ENCODE measurements at regions not wholly inside any gene's neighbourhood (a gene's known extent, or its start where the extent isn't known, plus 50 kb on each side); places are given as distances from the start of the nearest gene placed in this dataset.
A peak's percentile ranks its signal among the peaks of the same experiment; 100 is the strongest.
"Not testable (repeated sequence)": the region's sequence is repeated elsewhere in the genome, so short reads cannot be mapped to it uniquely, and the experiment has no call there.

DNA sequence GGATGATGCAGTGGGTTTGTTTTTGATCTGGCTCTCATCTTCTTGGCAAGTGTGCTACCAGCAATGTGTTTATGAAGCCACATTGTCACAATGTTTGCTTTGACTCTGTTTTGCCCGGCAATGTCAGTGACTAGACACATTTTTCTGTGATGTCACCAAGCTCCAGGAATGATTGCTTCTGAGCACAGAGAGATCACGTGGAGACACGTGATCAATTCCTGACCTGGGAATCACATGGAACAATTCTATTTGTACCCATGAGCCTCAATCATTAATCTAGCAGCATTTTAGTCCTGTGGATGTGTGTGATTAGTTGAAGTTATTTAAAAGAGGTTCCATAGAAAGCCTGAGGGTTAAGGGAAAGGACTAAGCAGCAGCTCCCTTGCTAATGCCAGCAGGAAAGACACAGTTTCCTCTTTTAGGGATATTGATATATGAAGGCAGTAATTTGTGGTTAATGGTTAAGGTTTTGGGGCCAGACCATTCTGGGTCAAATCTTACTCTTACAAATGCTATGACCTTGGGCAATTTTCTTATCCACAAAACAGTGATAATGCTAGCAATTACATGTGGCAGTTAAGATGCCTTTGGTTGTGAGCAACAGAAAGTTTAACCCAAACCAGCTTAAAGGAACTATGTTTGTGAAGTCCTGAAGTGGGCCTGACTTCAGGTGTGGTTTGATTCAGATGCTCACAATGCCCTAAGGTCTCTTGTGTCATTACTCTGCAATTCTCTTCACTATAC is 59.0 kb downstream of the FASLG start:
- DNase-seq: no peak

GRCh38 chr1:172719066-172719627 is 60.2 kb downstream of the FASLG start:
- DNase-seq: no peak

DNA sequence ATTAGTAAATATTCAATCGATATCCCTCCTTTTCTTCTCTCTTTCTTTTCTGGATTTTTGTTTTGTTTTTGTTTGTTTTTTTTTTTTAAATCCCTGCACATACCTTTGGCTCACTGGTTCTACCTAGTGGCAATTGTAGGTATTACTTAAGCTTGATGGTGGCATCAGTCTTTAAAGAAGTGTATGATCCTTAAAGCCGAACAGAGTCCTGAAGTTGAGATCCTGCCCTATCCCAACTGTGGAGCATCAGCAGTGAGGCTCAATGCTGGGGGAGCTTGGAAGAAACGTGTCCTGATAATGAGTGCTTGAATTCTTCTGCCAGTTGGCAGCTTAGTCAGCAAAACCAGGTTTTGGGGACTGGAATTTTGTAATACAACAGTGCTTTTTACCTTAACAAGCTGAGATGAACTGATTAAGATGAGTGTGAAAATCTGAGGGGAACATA is 60.8 kb downstream of the FASLG start:
- no peak for DNase-seq

GRCh38 chr1:172720339-172720738 is 61.4 kb downstream of the FASLG start:
- no peak for DNase-seq

- no peak for DNase-seq
These were observed 64.3 kb downstream of the FASLG start for GRCh38 chr1:172723251-172723650.

DNA sequence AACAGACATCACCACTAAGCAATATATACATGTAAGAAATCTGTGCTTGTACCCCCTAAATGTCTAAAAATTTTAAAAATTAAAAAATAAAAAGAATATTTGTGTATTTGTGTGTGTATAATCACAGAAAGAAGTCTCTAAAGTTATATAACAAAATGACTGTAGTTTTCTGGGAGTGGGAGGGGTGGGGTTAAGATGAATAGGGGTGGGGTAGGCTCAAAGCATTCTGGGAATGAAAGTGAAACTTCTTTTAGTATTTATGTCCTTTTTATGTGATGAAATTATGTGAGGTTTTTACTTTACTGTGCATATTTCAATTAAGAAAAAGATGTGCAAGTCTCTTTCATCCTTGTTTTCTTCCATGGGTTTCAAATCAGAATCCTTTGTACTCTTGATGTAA is 65.3 kb downstream of the FASLG start:
- no peak for DNase-seq

DNA sequence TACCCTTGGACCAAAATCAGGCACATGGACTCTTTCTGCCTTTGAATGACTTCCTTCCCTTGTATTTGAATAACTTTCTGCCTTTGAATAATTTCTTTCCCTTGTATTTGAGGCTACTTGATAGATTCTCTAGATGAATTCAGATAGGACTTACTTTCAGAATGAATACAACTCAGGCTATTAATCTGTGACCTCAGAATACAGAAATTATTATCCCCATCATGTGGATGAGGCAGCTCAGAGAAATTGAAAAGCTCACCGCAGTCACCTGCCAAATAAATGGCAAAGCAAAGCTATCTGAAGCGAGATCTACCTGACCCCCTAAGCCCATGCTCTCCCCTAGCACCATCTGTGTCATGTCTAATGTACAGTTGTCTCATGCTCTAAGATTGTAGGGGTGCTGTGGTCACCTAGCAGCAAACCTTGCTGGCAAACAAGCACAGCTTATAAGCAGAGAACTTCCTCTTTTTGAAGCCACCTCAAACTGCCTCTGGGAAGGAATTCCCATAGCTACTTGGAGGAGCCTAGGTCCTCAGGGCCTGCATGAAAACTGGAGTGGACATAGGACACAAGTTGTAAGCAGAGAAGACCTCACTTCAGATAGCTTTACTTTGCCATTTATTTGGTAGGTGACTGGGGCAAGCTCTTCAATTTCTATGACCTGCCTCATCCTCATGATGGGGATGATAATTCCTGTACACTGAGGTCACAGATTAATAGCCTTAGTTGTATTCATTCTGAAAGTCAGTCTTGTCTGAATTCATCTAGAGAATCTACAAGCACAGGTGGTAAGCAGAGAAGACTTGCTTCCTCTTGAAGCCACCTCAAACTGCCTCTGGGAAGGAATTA is 66.1 kb downstream of the FASLG start:
- DNase-seq: no peak

GRCh38 chr1:172726740-172727139 is 67.8 kb downstream of the FASLG start:
- DNase-seq: no peak

- no peak for DNase-seq
These were observed 68.5 kb downstream of the FASLG start for GRCh38 chr1:172727275-172727857.

DNA sequence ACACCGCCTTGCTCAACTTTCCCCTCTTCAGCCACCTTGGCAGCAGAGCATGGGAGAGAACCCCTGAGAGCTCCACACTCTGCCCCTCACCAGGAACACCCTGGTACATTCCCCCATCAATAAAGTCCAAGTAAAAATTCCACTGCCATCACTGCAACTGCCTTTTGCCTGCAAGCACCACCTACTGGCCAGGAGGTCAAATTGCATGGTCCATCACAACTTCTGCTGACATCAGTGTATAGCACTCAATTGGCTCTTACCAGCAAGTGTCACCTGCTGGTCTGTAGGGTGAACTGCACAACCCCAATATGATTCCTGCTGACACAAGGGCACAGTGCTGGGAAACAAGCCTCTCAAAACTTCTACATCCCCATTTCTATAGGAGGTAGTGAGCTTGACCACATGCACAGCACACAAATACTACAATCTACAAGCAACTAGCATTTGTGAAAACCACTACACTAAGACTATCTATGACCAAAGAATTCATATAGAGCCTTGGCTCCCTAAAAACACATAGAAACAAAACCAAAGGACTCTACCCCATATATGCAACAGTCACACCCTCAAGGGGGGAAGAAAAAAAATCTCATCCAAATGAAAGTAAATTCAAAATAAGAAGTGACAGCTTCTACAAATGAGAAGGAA is 69.2 kb downstream of the FASLG start:
- no peak for DNase-seq

DNA sequence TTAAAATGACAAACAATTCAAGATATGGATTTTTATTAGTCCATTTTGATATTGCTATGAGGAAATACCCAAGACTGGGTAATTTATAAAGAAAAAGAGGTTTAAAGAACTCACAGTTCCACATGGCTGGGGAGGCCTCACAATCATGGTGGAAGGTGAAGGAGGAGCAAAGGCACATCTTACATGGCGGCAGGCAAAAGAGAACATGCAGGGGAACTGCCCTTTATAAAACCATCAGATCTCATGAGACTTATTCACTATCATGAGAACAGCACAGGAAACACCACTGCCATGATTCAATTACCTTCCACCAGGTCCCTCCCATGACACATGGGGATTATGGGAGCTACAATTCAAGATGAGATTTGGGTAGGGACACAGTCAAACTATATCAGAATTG is 69.8 kb downstream of the FASLG start:
- not testable (repeated sequence) for DNase-seq

GRCh38 chr1:172732427-172732826 is 73.5 kb downstream of the FASLG start:
- DNase-seq: no peak

DNA sequence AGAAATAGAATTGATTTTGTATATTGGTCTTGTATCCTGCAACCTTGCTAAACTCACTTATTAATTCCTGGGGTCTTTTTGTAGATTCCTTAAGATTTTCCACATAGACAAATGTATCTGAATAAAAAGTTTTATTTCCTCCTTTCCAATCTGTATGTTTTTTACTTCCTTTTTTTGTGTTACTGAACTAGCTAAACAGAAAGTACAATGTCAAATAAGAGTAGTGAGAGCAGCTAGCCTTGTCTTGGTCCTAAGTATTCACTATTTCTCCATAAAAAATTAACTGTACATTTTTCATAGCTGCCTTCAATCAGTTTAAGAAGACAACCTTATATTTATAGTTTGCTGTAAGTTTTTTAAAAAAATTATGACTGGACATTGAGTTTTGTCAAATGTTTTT is 74.9 kb downstream of the FASLG start:
- no peak for DNase-seq

DNA sequence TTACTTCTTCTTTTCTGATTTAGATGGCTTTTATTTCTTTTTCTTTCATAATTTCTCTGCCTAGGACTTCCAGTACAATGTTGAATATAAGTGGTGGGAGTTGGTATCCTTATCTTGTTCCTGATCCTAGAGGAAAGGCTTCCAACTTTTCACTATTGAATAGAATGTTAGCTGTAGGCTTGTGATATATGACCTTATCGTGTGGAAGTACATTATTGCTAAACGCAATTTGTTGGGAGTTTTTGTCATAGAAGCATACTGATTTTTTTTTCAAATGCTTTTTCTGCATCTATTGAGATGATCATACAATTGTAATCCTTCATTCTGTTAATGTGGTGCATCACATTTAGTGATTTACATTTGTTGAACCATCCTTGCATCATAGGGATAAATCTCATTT is 79.5 kb downstream of the FASLG start:
- no peak for DNase-seq

- no peak for DNase-seq
These were observed 83.9 kb downstream of the FASLG start for GRCh38 chr1:172742599-172743500.

GRCh38 chr1:172745014-172745413 is 86.1 kb downstream of the FASLG start:
- peak; percentile 39 for DNase-seq

GRCh38 chr1:172746091-172746949 is 87.4 kb downstream of the FASLG start:
- DNase-seq: peak; percentile 85

DNA sequence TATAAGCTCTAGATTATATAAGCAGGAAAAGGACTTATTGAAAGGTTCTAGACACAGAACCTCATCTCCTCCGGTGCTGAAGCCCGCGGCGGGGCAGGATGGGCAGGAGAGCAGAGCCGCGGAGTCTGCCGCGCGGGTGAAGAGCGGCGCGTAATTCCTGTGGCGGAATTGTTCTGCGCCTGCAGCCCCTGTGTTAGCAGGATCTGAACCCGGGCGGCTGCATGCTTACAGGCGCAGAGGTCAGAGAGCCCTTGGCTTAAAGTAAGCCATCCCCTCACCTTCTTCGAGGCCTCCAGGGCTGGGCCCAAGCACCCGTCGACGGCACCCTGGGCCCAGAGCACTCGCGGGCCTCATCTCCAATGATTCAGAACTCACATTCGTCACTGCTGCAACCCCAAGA is 89.3 kb downstream of the FASLG start:
- no peak for DNase-seq

- no peak for DNase-seq
These were observed 92.8 kb downstream of the FASLG start for GRCh38 chr1:172751683-172752082.

- no peak for DNase-seq
These were observed 95.1 kb downstream of the FASLG start for GRCh38 chr1:172753964-172754363.

DNA sequence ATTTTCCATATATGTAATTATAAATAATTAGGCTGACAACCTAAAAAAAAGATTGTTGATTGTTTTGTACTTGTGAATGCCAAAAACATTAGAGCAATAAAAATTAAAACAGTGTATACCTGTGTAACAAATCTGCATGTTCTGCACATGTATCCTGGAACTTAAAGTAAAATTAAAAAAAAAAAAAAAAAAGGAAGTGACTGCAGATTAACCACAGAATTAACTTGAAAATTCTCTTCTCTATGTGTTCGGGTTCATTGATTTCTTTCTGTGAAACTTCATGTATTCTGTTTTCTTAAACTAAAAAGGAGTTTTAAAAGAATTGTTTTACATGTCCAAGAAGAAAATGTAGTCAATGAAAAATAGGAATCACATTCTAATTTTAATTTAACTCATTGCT is 95.7 kb downstream of the FASLG start:
- DNase-seq: no peak

Data from amniotic stem cell (primary cell).